MM.1S (cell line): ENCODE measurements at regions not wholly inside any gene's neighbourhood (a gene's known extent, or its start where the extent isn't known, plus 50 kb on each side); places are given as distances from the start of the nearest gene placed in this dataset.

ENCODE experiments used
- CTCF ChIP-seq: fragments of 300-600 bp; sonication (generic); IDR thresholded peaks from 2 replicates; pipeline ENCODE4 v1.5.1; 2016; ENCODE audit warnings: antibody characterized with exemption, low read length, mixed read lengths
- EZH2 ChIP-seq: fragments of 300-600 bp; sonication (generic); optimal IDR thresholded peaks from 2 replicates; pipeline ENCODE3; 2017; ENCODE audit warnings: low read depth, mild to moderate bottlenecking, antibody characterized with exemption, low read length, mixed read lengths
- EZH2phosphoT487 ChIP-seq: fragments of 300-600 bp; sonication (generic); IDR thresholded peaks from 2 replicates; pipeline ENCODE4 v1.6.1; 2018; ENCODE audit warnings: antibody characterized with exemption, low read length

DNA sequence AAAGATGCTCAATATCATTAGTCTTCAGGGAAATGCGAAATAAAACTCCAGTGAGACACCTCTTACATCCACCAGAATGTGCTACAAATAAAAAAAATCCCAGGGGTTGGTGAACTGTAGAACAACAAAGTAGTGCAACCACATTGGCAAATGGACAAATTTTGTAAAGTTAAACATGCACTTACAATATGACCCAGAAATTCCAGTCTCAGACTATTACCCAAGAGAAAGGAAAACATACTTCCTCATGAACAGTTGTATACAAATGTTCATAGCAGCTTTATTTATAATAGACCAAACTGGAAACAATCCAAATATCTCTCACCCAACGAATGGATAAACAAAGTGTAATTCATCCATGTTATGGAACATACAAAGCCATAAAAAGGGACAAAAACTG, 239.5 kb downstream of the ABCC12 start:
- no peak for TF ChIP-seq EZH2
- TF ChIP-seq CTCF = no peak
- no peak for TF ChIP-seq EZH2phosphoT487
